Stimulated activated naive CD8-positive, alpha-beta T cell treated with anti-CD3 and anti-CD28 coated beads, Interleukin-15, amount 100 ng/mL, for 72 hours (primary cell): ENCODE measurements at regions not wholly inside any gene's neighbourhood (a gene's known extent, or its start where the extent isn't known, plus 50 kb on each side); places are given as distances from the start of the nearest gene placed in this dataset.

Experiments
- ATAC-seq: fragments of 150-1000 bp; cut with Tn5 transposase; 2 replicates; pipeline ENCODE4 v1.10.0; 2021; ENCODE audit warnings: mild to moderate bottlenecking, moderate library complexity
- DNase-seq, 2 donors: peaks; one replicate each; pipeline ENCODE4 v3.0.0; 2021 to 2022
- H3K27ac Mint-ChIP-seq, 2 donors: one replicate each; pipeline ENCODE4 v1.8.0; 2022; ENCODE audit warnings: mild to moderate bottlenecking in 2 of 2, mixed read lengths in 2 of 2, moderate library complexity in 2 of 2
- H3K27me3 Mint-ChIP-seq: one replicate; pipeline ENCODE4 v1.8.0; 2022; ENCODE audit warnings: mixed read lengths
- H3K4me1 Mint-ChIP-seq: one replicate; pipeline ENCODE4 v1.8.0; 2022; ENCODE audit warnings: mild to moderate bottlenecking, mixed read lengths
- H3K4me3 Mint-ChIP-seq, 2 donors: one replicate each; pipeline ENCODE4 v1.8.0; 2022; ENCODE audit warnings: mild to moderate bottlenecking in 2 of 2, mixed read lengths in 2 of 2, moderate library complexity in 1 of 2
- H3K9me3 Mint-ChIP-seq, 2 donors: one replicate each; pipeline ENCODE4 v1.8.0; 2022; ENCODE audit warnings: mixed read lengths in 2 of 2

DNA sequence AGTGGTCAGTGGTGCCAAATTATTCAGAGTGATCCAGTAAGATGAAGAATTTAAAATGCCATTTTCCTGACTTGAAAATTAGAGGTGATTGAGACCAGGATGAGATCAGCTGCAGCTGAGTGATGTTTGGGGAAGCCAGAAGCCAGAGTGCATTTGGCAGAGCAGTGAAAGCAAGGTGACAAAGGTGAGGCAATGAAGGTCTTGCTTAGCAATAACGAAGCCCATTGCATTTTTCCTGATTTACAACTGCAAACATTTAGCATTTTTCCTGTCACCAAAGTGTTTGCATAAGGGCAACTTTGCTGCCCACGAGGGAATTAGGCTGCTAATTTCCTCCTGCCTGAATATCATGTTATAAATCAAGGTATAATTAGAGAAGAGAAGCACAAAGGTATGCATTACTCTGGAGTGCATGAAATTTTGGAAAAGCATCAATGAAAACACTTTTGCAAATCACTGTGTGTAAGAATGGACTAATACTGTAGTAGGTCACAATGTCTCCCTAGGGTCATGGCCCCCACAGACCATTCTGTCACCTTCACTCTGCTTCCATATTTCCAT, 188.2 kb upstream of the LYPLAL1 start:
- Mint-ChIP-seq H3K4me3 (no peak overlapping the region), H3K27ac (no peak overlapping the region), H3K9me3 (peaks cover 0 to 13% of the 10 kb centered on the region in 2 donors), H3K27me3 (no peaks in the 10 kb centered on the region), H3K4me1 (no peaks in the 10 kb centered on the region)
- no peak for DNase-seq
- ATAC-seq: no peak

DNA sequence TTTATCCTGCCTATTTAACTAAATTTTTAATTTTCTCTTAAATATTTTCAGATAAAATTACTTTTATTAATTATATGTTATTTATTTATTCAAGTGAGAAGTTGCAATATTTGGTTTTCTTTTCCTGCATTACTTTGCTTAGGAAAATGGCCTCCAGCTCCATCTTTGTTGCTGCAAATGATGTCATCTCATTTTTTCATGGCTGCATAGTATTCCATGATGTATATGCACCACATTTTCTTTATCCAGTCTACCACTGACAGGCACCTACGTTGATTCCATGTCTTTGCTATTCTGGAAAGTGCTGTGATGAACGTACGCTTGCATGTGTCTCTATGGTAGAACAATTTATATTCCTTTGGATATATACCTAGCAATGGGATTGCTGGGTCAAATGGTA, 186.9 kb upstream of the LYPLAL1 start:
- no peaks in the 10 kb centered on the region for H3K4me1 Mint-ChIP-seq
- ATAC-seq: no peak
- H3K4me3 Mint-ChIP-seq: no peak overlapping the region
- H3K27ac Mint-ChIP-seq: no peak overlapping the region
- H3K9me3 Mint-ChIP-seq: peaks cover 0 to 13% of the 10 kb centered on the region in 2 donors
- no peak for DNase-seq
- no peaks in the 10 kb centered on the region for H3K27me3 Mint-ChIP-seq

DNA sequence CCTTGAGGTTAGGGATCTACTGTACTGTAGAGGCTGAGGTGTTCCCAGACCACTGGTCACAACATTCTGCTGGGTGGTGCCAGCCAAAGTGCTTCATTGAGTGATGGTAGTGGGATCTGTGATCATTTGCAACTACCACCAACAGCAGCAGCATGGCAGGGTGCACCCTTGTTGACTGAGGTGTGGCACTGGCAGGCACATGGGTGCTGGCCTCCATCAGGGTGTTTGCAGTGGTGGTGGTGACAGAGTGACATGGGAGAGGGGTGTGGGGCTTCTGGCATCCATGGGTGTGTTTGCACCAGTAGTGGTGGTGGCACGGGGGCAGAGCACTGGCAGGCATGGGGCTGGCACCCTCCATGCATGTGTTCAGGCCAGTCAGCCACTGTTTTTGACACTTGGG, 183.7 kb upstream of the LYPLAL1 start:
- no peak overlapping the region for H3K27ac Mint-ChIP-seq

DNA sequence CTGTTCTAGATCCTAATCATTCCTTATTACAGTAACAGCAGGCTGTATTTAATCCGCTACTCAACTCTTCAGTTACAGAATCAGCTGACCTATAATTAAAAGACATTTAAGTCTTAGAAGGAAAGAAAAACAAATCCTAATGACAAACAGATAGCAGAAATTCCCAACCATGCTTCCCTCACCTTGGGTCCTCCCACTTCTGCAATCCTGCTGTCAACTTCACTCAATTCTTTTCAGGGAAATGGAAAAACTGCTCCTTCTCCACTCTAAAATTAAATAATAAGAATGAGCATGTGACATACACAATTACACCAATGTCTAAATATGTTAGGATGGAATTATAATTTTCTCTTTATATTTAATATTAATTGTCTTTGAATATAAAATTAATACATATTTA, 182.6 kb upstream of the LYPLAL1 start:
- Mint-ChIP-seq H3K9me3 (peaks cover 0 to 13% of the 10 kb centered on the region in 2 donors), H3K27me3 (no peaks in the 10 kb centered on the region), H3K4me1 (no peaks in the 10 kb centered on the region), H3K4me3 (no peak overlapping the region), H3K27ac (no peak overlapping the region)
- ATAC-seq (no peak), DNase-seq (no peak)

More for the DNA sequence above, 183.7 kb upstream of the LYPLAL1 start:
- H3K27me3 Mint-ChIP-seq: no peaks in the 10 kb centered on the region
- H3K4me1 Mint-ChIP-seq: no peaks in the 10 kb centered on the region
- ATAC-seq: no peak
- no peak overlapping the region for H3K4me3 Mint-ChIP-seq
- DNase-seq: no peak
- peaks cover 0 to 13% of the 10 kb centered on the region in 2 donors for H3K9me3 Mint-ChIP-seq

DNA sequence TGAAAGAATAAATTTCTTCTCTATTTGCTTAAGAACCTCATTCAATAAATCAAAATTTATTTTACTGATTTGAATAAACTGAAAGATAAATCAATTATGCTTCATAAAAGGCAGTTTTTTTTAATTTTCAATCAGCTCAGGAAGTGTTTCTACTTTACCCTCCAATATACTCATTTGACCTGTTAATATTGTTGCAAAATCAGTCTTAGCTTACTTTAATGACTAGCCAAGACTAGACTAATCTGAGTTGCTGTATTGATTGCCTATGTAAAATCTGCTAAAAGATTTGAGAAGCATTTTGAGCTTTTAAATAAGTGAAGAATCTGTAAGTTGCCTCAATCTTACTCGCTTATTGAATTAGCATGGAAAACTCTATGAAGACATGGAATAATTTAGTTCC, 179.1 kb upstream of the LYPLAL1 start:
- no peak for ATAC-seq
- DNase-seq: no peak
- Mint-ChIP-seq H3K4me3 (no peak overlapping the region), H3K9me3 (peaks cover 0 to 5% of the 10 kb centered on the region in 2 donors), H3K27ac (no peak overlapping the region), H3K4me1 (no peaks in the 10 kb centered on the region), H3K27me3 (no peaks in the 10 kb centered on the region)

DNA sequence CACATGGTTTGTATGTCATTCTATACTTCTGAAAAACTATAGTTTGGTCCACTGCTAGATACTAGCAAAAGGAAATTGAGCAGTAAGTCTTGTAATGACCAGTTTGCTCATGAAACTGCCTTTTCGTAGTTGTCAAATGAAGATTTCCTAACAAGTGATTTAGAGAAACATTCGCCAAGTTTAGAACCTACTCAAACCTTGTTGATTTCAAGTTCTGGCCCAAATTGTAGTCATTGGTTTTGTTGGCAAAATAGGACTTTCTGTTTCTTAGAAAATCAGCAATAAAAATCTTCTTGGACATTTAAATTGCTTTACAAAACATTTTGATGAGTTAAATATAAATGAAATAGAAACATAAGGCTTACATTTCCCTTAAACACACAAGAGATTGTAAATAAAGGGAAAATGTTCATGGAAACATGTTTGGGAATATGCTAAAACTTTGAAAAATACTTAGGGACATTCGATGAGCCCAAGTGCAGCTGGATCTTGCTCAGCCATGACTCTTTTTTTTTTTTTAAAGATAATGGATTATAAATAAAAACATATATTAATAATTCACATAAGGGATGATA, 178.5 kb upstream of the LYPLAL1 start:
- H3K4me3 Mint-ChIP-seq: no peak overlapping the region

DNA sequence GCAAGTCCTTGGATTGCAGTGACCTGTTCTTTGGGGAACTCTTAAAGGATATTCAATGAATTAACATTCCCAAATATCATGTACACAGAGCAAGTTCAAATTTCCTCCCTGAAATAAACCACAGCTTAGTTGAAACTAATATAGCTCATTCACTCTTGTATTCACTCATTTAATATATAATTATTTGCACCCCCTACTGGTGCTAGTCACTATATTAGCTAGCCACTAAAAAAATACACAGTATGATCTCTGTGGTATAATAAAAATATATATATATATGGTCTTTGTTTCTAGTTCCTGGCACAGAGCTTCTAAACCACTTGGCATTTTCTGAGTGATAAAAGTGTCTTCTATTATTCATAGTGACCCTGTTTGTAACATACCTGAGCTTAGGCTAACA, 177.3 kb upstream of the LYPLAL1 start:
- H3K4me3 Mint-ChIP-seq: no peak overlapping the region
- no peaks in the 10 kb centered on the region for H3K27me3 Mint-ChIP-seq
- ATAC-seq: no peak
- DNase-seq: no peak
- H3K4me1 Mint-ChIP-seq: no peaks in the 10 kb centered on the region
- H3K27ac Mint-ChIP-seq: no peak overlapping the region
- no peaks in the 10 kb centered on the region for H3K9me3 Mint-ChIP-seq

More for the DNA sequence above, 178.5 kb upstream of the LYPLAL1 start:
- H3K27me3 Mint-ChIP-seq: no peaks in the 10 kb centered on the region
- no peaks in the 10 kb centered on the region for H3K4me1 Mint-ChIP-seq
- H3K9me3 Mint-ChIP-seq: no peaks in the 10 kb centered on the region
- no peak overlapping the region for H3K27ac Mint-ChIP-seq
- DNase-seq (no peak), ATAC-seq (no peak)

DNA sequence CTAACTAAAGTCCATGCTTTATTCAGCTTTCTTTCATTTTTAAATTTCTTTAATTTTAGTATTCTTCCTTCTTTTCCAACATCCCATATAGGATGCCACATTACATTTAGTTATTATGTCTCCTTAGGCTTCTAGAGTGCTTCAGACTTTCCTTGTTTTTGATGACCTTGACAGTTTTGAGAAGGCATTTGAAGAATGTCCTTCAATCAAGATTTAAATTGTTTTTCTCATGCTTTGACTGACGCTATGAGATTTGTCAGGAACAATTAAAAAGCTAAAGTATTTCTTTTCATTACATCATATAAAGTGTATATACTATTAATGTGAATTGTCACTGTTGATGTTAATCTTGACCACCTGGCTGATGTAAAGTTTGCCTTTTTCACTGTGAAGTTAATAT, 173.7 kb upstream of the LYPLAL1 start:
- no peak overlapping the region for H3K27ac Mint-ChIP-seq
- DNase-seq: no peak
- H3K9me3 Mint-ChIP-seq: peaks cover 4 to 5% of the 10 kb centered on the region in 2 donors
- H3K4me1 Mint-ChIP-seq: no peaks in the 10 kb centered on the region
- H3K27me3 Mint-ChIP-seq: no peaks in the 10 kb centered on the region
- ATAC-seq: no peak
- no peak overlapping the region for H3K4me3 Mint-ChIP-seq

DNA sequence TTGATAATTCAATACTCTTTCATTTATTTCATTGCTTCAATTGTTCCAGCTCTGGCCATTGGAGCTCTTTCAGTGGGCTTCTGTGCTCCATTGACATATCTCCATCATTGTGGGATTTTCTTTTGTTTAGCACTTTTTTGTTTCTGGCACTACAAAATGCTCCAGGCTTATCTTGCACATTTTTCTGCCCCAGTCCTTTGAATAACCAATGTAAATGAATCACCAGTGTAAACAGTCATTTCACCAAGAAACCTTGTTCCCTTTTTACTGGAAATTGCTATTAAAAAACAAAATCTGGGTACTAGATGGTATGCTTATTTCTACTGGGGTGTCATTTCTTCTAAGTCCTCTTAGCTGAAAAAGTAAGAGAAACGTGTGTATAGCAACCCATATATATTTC, 173.0 kb upstream of the LYPLAL1 start:
- H3K9me3 Mint-ChIP-seq: peaks cover 8 to 10% of the 10 kb centered on the region in 2 donors
- H3K4me3 Mint-ChIP-seq: no peak overlapping the region
- DNase-seq (no peak), ATAC-seq (no peak)
- no peaks in the 10 kb centered on the region for H3K4me1 Mint-ChIP-seq
- no peaks in the 10 kb centered on the region for H3K27me3 Mint-ChIP-seq
- no peak overlapping the region for H3K27ac Mint-ChIP-seq

DNA sequence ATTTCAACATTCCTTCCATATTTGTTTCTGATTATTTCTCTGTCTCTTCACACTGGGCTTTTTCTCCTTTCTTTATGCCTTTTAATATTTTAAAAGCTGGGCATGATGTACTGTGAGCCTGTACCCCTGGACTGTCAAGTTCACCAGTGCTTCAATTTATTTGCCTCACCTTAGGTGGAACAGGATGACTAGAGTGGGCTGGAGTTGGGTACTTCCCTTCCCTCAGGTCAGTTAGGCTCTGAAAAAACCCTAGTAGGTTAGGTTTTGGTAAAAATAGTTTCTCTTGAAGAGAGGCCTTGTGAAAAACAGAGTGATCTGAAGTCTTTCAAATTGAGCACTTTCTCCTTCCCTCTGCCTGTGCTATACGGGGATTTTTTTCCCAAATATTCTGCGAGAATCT, 163.0 kb upstream of the LYPLAL1 start:
- Mint-ChIP-seq H3K9me3 (peaks cover 6 to 9% of the 10 kb centered on the region in 2 donors), H3K27me3 (no peaks in the 10 kb centered on the region), H3K4me1 (no peaks in the 10 kb centered on the region), H3K4me3 (no peak overlapping the region), H3K27ac (no peak overlapping the region)
- DNase-seq: no peak
- ATAC-seq: no peak

DNA sequence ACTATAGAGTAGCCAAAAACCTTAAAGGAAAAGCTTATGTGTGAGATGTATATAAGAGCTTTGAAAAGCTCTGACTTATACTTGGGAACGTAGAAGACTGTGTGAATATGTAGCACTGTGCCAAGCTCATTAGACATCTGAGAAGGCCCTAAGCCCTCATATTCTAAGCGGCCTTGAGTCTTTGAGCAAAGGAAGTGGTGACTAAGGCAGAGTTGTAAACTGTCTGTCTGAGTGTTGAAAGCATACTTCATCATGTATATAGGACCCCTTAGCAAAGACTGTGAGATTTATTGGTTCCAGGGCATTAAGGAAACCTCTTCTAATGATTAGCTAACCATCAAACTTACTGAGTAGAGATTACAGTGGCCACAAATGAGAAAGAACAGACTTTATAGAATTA, 153.3 kb upstream of the LYPLAL1 start:
- DNase-seq: no peak

DNA sequence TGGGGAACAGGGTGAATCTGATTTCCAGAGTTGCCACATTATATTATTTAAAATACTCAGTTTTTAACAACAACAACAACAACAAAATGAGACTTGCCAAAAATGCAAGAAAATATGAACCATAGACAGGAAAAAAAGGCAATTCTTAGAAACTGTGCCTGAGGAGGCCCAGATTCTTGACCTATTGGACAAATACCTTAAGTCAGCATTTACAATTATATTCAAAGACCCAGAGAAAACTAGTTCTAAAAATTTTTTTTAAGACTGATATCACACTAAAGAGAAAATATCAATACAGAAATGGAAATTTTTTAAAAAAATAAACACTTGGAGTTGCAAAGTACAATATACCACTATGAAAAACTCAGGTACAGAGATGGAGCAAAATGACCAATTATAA, 152.8 kb upstream of the LYPLAL1 start:
- DNase-seq (no peak), ATAC-seq (no peak)
- Mint-ChIP-seq H3K27ac (no peak overlapping the region), H3K27me3 (no peaks in the 10 kb centered on the region), H3K9me3 (peaks cover 6 to 7% of the 10 kb centered on the region in 2 donors), H3K4me1 (no peaks in the 10 kb centered on the region), H3K4me3 (no peak overlapping the region)

More for the DNA sequence above, 153.3 kb upstream of the LYPLAL1 start:
- peaks cover 6 to 7% of the 10 kb centered on the region in 2 donors for H3K9me3 Mint-ChIP-seq
- H3K27ac Mint-ChIP-seq: no peak overlapping the region
- H3K4me3 Mint-ChIP-seq: no peak overlapping the region
- no peaks in the 10 kb centered on the region for H3K27me3 Mint-ChIP-seq
- ATAC-seq: no peak
- H3K4me1 Mint-ChIP-seq: no peaks in the 10 kb centered on the region

DNA sequence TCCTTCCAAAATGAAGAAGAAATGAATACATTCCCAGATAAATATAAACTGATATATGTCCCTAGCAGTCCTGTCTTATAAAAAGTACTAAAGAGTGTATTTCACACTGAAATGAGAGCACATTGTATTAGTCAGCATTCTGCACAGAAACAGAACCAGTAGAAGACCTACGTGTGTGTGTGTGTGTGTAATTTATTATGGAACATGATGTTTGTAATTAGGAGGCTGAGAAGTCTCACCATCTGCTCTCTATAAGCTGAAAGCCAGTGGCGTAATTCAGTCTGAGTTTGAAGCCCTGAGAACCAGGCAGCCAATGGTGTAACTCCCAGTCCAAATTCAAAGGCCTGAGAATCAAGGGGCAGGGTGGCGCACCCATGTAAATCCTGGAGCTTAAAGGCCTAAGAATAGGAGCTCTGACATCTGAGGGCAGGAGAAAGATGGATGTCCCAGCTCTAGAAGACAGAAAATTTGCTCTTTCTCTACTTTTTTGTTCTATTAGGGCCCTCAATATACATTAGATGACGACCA, 146.5 kb upstream of the LYPLAL1 start:
- Mint-ChIP-seq H3K27me3 (no peaks in the 10 kb centered on the region), H3K27ac (no peak overlapping the region), H3K9me3 (peaks cover 8 to 11% of the 10 kb centered on the region in 2 donors), H3K4me1 (no peaks in the 10 kb centered on the region), H3K4me3 (no peak overlapping the region)
- ATAC-seq (no peak), DNase-seq (no peak)

DNA sequence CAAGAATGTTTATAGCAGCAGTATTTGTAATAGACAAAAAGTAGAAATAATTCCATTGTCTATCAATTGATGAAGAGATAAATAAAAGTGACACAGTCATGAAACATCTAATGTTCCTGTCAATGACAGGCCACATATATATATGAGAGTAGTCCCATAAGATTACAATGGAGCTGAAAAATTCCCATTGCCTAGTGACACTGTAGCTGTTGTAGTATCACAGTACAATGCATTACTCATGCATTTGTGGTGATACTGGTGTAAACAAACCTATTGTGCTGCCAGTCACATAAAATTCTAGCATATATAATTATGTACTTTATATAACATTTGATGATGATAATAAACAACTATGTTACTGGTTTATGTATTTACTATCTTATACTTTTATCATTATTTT, 141.9 kb upstream of the LYPLAL1 start:
- DNase-seq (no peak), ATAC-seq (no peak)
- peaks cover 0 to 9% of the 10 kb centered on the region in 2 donors for H3K9me3 Mint-ChIP-seq
- H3K27ac Mint-ChIP-seq: no peak overlapping the region
- no peak overlapping the region for H3K4me3 Mint-ChIP-seq
- no peaks in the 10 kb centered on the region for H3K27me3 Mint-ChIP-seq
- no peaks in the 10 kb centered on the region for H3K4me1 Mint-ChIP-seq

DNA sequence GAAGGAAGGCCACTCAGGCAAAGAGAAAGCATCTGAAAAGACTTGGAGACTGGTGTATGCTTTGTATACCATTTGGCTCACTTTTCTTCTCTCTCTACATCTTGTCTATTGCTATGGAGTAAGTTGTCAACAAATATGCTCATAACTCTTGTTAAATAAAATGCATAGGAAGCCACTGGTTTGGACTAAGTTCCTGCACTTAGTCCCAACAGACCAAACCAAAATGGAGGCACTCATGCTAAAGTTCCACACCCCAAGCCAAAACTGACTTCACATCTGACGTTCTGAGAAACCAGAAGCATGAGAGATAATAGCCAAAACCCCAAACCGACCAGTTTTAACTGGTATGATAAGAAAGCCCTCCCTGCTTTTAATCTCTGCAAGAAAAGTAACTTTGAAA, 135.3 kb upstream of the LYPLAL1 start:
- no peaks in the 10 kb centered on the region for H3K27me3 Mint-ChIP-seq
- no peak for ATAC-seq
- H3K27ac Mint-ChIP-seq: no peak overlapping the region
- peaks cover 0 to 4% of the 10 kb centered on the region in 2 donors for H3K9me3 Mint-ChIP-seq
- no peaks in the 10 kb centered on the region for H3K4me1 Mint-ChIP-seq
- H3K4me3 Mint-ChIP-seq: no peak overlapping the region
- no peak for DNase-seq

DNA sequence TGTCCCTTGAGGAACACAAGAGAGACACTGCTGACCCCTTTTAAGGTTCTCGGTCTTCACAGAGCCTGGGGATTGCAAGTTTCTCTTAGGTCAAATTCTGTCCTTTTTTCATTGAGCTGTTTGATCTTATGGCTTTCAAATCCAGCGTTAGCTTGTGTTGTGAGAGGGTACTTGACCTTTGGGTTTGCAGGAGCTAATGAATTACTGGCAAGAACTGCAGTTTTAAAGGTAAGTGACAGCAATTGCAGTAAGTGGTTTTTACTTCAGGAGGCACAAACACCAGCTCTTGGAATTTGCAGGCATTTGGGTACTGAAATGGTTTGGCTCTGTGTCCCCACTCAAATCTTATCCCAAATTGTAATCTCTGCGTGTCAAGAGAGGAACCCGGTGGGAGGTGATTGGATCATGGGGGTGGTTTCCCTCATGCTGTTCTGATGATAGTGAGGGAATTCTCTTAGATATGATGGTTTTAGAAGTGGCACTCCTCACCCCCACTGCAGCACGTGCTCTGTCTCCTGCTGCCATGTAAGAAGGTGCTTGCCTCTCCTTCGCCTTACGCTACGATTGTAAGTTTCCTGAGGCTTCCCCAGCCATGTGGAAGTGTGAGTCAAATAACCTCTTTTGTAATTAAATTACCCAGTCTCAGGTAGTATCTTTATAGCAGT, 134.5 kb upstream of the LYPLAL1 start:
- Mint-ChIP-seq H3K4me3 (no peak overlapping the region), H3K27me3 (no peaks in the 10 kb centered on the region), H3K9me3 (peaks cover 0 to 4% of the 10 kb centered on the region in 2 donors), H3K4me1 (no peaks in the 10 kb centered on the region), H3K27ac (no peak overlapping the region)
- DNase-seq: no peak
- ATAC-seq: no peak
